PC-3 (cell line): ENCODE measurements at regions not wholly inside any gene's neighbourhood (a gene's known extent, or its start where the extent isn't known, plus 50 kb on each side); places are given as distances from the start of the nearest gene placed in this dataset.

Experiments used
- ATAC-seq: fragments of 200-7000 bp; cut with Tn5 transposase; 2 replicates; pipeline ENCODE4 v1.9.1; 2020; ENCODE audit warnings: mild to moderate bottlenecking, moderate library complexity
- BruUV-seq: library from RNA; stranded (reverse); fragments of 400-500 nt; replicated peaks from 2 replicates; lab custom pipeline; 2021; lab: Mats Ljungman, UMichigan
- CTCF ChIA-PET: fragments of 300-600 bp; sonication (Branson Sonifier 250); formaldehyde crosslinking; loops from one replicate; lab custom pipeline; 2022; ENCODE audit warnings: antibody characterized with exemption; lab: Charles Lee
- POLR2A ChIA-PET: fragments of 300-600 bp; sonication (Branson Sonifier 250); formaldehyde crosslinking; loops from one replicate; lab custom pipeline; 2022; ENCODE audit warnings: antibody characterized with exemption; ENCODE audit not compliant: unreplicated experiment; lab: Charles Lee
- DNase-seq: peaks from one replicate; pipeline ENCODE4 v3.0.0-alpha.2; 2015
- H2AFZ ChIP-seq: fragments of 300-600 bp; sonication (generic); 2 replicates; pipeline ENCODE4 v1.6.0; 2016; ENCODE audit warnings: antibody characterized with exemption, low read length
- H3F3A ChIP-seq: fragments of 300-600 bp; sonication (generic); one replicate; pipeline ENCODE4 v1.6.0; 2017; ENCODE audit warnings: antibody characterized with exemption, low read length, control low read depth, mild to moderate bottlenecking; ENCODE audit not compliant: unreplicated experiment
- H3K27ac ChIP-seq: fragments of 300-600 bp; sonication (generic); 2 replicates; pipeline ENCODE4 v1.5.1; 2016; ENCODE audit warnings: mild to moderate bottlenecking, low read length
- H3K27me3 ChIP-seq: fragments of 300-600 bp; sonication (generic); 2 replicates; pipeline ENCODE4 v1.6.1; 2016; ENCODE audit warnings: low read length, mixed read lengths
- H3K36me3 ChIP-seq: fragments of 300-600 bp; sonication (generic); 2 replicates; pipeline ENCODE4 v1.6.1; 2016; ENCODE audit warnings: low read depth, mixed run types, low read length, mixed read lengths
- H3K4me1 ChIP-seq: fragments of 300-600 bp; sonication (generic); 2 replicates; pipeline ENCODE4 v1.5.1; 2016; ENCODE audit warnings: low read length; ENCODE audit not compliant: insufficient read depth
- H3K4me2 ChIP-seq: fragments of 300-600 bp; sonication (generic); 2 replicates; pipeline ENCODE4 v1.6.0; 2016; ENCODE audit warnings: low read length
- H3K4me3 ChIP-seq: fragments of 300-600 bp; sonication (generic); 2 replicates; pipeline ENCODE4 v1.5.1; 2016; ENCODE audit warnings: mild to moderate bottlenecking, low read length, mixed read lengths
- H3K79me2 ChIP-seq: fragments of 300-600 bp; sonication (generic); 2 replicates; pipeline ENCODE4 v1.6.1; 2017; ENCODE audit warnings: low read length, mixed read lengths
- H3K9ac ChIP-seq: fragments of 300-600 bp; sonication (generic); 2 replicates; pipeline ENCODE4 v1.6.0; 2016; ENCODE audit warnings: mild to moderate bottlenecking, low read length
- H3K9me2 ChIP-seq: fragments of 300-600 bp; sonication (generic); replicated peaks from 2 replicates; pipeline ENCODE4 v1.6.1; 2016; ENCODE audit warnings: mixed run types, low read length, mixed read lengths
- H3K9me3 ChIP-seq: fragments of 300-600 bp; sonication (generic); 2 replicates; pipeline ENCODE4 v1.6.1; 2016; ENCODE audit warnings: low read length, mixed read lengths
- H4K20me1 ChIP-seq: fragments of 300-600 bp; sonication (generic); 2 replicates; pipeline ENCODE4 v1.6.1; 2016; ENCODE audit warnings: low read length, mixed read lengths
- CTCF ChIP-seq: fragments of 300-600 bp; sonication (generic); conservative IDR thresholded peaks from 2 replicates; pipeline ENCODE4 v1.5.1; 2017; ENCODE audit warnings: antibody characterized with exemption, low read depth, mild to moderate bottlenecking, low read length
- EZH2 ChIP-seq: fragments of 300-600 bp; sonication (generic); IDR thresholded peaks from one replicate; pipeline ENCODE4 v1.6.1; 2017; ENCODE audit warnings: antibody characterized with exemption, mild to moderate bottlenecking, low read length; ENCODE audit not compliant: unreplicated experiment
- EZH2phosphoT487 ChIP-seq: fragments of 300-600 bp; sonication (generic); IDR thresholded peaks from 2 replicates; pipeline ENCODE4 v1.6.1; 2018; ENCODE audit warnings: mild to moderate bottlenecking, antibody characterized with exemption, low read length, borderline replicate concordance
- intact Hi-C: fragments of 100-400 bp; cut with micrococcal nuclease; formaldehyde crosslinking; loops from 2 replicates; pipeline ENCODE4 v1.9.0; 2023

- ChIA-PET POLR2A (no interaction called here), CTCF (no interaction called here)
- H3K27ac ChIP-seq = no peak overlapping the region
- no peaks in the 10 kb centered on the region for H3K9me2 ChIP-seq
- H3K79me2 ChIP-seq = no peaks in the 10 kb centered on the region
- H3K9me3 ChIP-seq = no peaks in the 10 kb centered on the region
- no peak for DNase-seq
- H3K4me1 ChIP-seq = no peaks in the 10 kb centered on the region
- TF ChIP-seq EZH2 (no peak), EZH2phosphoT487 (no peak), CTCF (no peak)
- H3F3A ChIP-seq = no peaks in the 10 kb centered on the region
- intact Hi-C loops = no loop called here
- no peak for ATAC-seq
- no peaks in the 10 kb centered on the region for H3K36me3 ChIP-seq
- no peaks in the 10 kb centered on the region for H3K27me3 ChIP-seq
- no peaks in the 10 kb centered on the region for H4K20me1 ChIP-seq
- no peak overlapping the region for H3K9ac ChIP-seq
- no peak overlapping the region for H3K4me3 ChIP-seq
- H3K4me2 ChIP-seq = no peak overlapping the region
- no peak overlapping the region for H2AFZ ChIP-seq
- BruUV-seq = no TSS peak
Observed at GRCh38 chr11:42674436-42674835, 637.4 kb upstream of the API5 start.

- Histone ChIP-seq H3K79me2 (no peaks in the 10 kb centered on the region), H3F3A (no peaks in the 10 kb centered on the region), H3K4me2 (no peak overlapping the region), H3K36me3 (no peaks in the 10 kb centered on the region), H2AFZ (no peak overlapping the region), H3K9me2 (no peaks in the 10 kb centered on the region), H3K9me3 (no peaks in the 10 kb centered on the region), H3K4me1 (no peaks in the 10 kb centered on the region), H3K27me3 (no peaks in the 10 kb centered on the region), H3K9ac (no peak overlapping the region), H4K20me1 (no peaks in the 10 kb centered on the region), H3K4me3 (no peak overlapping the region), H3K27ac (no peak overlapping the region)
- BruUV-seq = no TSS peak
- intact Hi-C loops = no loop called here
- CTCF ChIA-PET = no interaction called here
- POLR2A ChIA-PET = no interaction called here
- TF ChIP-seq EZH2 = no peak
- no peak for TF ChIP-seq CTCF
- TF ChIP-seq EZH2phosphoT487 = no peak
- DNase-seq = no peak
- ATAC-seq = no peak
Observed at GRCh38 chr11:42707541-42707940, 604.3 kb upstream of the API5 start.

- POLR2A ChIA-PET = no interaction called here
- Histone ChIP-seq H3K4me2 (no peak overlapping the region), H3K79me2 (no peaks in the 10 kb centered on the region)
Observed at GRCh38 chr11:42709216-42709615, 602.6 kb upstream of the API5 start.

More at GRCh38 chr11:42709216-42709615, 602.6 kb upstream of the API5 start:
- no peak overlapping the region for H3K4me3 ChIP-seq
- BruUV-seq = no TSS peak
- H4K20me1 ChIP-seq = no peaks in the 10 kb centered on the region
- DNase-seq (no peak), ATAC-seq (no peak)
- CTCF ChIA-PET = no interaction called here
- no peak overlapping the region for H3K27ac ChIP-seq
- H2AFZ ChIP-seq = no peak overlapping the region
- H3K4me1 ChIP-seq = no peaks in the 10 kb centered on the region
- H3F3A ChIP-seq = no peaks in the 10 kb centered on the region
- TF ChIP-seq EZH2phosphoT487 (no peak), EZH2 (no peak), CTCF (no peak)
- no peaks in the 10 kb centered on the region for H3K9me2 ChIP-seq
- intact Hi-C loops = no loop called here
- H3K9ac ChIP-seq = no peak overlapping the region
- H3K36me3 ChIP-seq = no peaks in the 10 kb centered on the region
- H3K27me3 ChIP-seq = no peaks in the 10 kb centered on the region
- no peaks in the 10 kb centered on the region for H3K9me3 ChIP-seq
